HG02623 (cell line): ENCODE measurements at regions not wholly inside any gene's neighbourhood (a gene's known extent, or its start where the extent isn't known, plus 50 kb on each side); places are given as distances from the start of the nearest gene placed in this dataset.
"Not testable (repeated sequence)": the region's sequence is repeated elsewhere in the genome, so short reads cannot be mapped to it uniquely, and the experiment has no call there.

Experiments
- ATAC-seq: cut with Tn5 transposase; IDR thresholded peaks from one replicate; pipeline ENCODE4 v1.9.1; 2021; ENCODE audit warnings: moderate library complexity; ENCODE audit not compliant: unreplicated experiment

DNA sequence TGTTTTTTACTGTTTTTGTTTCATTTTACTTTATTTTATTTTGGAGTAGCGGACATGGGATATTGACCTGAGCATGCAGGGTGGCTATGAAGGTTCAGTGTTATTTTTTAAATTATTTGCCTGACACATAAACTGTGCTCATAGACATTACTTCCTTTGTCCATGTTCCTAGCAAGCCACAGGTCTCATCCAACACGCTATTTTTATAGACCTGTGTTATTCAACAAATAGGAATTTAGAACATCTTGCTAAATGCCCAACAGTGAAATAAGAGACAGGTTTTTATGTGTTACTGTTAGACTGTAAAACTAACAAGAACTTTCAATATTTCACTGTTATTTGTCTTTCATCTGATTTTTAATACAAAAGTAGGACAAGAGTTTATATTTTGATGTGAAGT is 756.4 kb downstream of the KCNT2 start:
- ATAC-seq: no peak

DNA sequence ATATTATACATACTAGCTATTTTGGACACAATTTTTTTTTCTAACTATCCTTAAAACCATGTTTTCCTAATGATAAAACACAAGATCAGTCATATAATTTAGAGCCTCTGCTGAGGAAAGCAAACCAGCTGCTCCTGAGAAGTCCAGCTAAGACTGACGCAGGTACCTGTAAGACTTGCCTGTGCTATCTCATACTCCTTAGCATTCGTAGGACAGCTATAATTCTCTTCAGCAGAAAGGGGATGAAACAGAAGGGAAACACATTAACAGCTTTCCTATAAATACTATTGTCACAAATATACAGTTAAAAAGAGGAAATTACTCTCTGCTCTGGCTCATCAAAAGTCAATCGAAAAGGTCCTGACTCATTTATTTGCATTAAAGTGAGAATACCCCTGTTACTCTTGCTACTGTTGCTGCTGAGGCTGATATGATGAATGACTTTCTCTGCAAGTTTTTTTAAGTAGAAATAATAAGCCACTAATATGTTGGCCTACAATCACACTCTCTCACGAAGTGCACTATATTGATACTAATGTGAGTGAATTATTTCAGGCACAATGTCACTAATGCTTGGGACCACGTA is 757.1 kb downstream of the KCNT2 start:
- no peak for ATAC-seq

DNA sequence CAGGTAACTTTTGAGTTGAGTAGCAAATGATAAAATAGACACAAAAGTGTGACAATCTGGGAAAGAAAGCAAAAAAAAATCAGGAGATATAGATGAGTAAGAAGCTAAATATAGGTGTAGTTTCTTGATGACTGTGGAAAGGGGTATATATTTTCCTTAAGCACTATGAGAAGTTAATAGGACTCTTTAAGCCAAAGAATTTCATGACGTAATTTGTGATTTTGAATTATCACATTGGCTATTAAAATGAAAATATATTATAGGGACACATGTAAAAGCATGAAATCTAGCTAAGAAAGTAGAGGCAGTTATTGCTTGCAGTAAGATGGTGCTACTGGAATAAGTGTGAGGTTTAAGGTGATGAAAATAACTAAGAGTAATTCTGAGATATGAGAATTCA is 759.1 kb downstream of the KCNT2 start:
- no peak for ATAC-seq

DNA sequence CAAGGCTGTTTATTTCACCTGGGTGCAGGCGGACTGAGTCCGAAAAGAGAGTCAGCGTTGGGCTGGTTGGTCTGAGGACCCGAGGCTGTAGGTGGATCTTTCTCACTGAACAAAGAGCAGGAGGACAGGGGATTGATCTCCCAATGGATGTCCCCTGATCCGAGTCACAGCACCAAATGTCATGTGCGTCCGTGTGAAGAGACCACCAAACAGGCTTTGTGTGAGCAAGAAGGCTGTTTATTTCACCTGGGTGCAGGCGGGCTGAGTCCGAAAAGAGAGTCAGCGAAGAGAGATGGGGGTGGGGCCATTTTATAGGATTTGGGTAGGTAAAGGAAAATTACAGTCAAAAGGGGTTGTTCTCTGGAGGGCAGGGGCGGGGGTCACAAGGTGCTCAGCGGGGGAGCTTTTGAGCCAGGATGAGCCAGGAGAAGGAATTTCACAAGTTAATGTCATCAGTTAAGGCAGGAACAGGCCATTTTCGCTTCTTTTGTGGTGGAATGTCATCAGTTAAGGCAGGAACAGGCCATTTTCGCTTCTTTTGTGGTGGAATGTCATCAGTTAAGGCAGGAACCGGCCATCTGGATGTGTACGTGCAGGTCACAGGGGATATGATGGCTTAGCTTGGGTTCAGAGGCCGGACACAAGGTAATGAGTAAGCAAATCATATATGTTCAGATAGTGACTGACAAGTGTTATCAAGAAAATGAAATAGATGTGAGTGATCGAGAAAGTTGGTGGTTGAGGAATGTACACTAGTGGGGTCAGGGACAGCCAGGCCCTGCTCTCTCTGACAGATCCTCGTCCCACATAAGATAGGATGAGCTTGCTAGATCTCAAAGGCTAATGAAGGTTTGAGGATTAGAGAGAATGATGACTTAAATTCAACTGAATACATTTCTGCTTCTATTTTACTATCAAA is 760.0 kb downstream of the KCNT2 start:
- ATAC-seq: not testable (repeated sequence)

DNA sequence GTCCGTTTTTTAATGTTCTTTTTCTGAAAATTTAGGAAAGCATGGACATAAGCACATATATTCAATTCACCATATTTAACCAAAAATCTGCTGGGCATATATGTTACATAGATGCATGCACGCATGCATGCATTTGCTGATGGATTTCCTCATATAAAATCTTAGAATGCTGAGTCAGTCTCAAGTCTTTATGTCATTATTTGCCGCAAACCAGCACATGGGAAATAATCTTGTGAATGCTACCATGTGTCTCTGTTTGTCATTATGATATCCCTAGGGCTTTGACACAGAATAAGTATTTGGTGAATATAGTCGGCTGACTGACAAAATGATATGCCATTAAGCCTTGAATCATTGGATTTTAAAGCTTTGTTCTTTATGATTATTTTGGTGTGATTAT is 776.5 kb downstream of the KCNT2 start:
- ATAC-seq: no peak

DNA sequence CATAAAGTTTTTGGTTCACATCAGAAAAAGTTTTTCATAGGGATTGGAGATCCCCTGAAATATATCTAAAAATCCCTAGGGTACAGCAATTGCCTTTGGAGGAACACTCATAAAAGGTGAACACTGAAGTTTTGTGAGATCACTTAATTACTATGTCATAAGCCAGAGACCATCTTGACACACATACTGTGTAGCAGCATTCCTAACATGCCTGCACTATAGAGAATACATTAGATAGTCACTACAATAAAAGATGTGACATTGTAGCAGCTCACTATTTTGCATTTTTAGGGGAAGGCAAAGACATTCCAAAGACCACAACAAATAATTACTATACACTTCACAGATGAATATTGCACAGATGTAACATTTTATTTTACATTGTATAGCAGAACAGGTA is 779.9 kb downstream of the KCNT2 start:
- no peak for ATAC-seq

DNA sequence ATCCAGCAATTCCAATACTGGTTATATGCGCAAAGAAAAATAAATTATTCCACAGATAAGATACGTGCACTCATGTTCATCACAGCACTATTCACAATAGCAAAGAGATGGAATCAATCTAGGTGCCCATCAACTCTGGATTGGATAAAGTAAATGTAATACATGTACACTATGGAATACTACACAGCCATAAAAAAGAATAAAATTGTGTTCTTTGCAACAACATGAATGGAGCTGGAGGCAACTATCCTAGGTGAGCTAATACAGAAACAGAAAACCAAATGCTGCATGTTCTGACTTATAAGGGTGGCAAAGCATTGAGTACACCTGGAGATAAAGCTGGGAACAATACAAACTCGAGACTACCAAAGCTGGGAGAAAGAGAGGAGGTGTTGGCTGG is 787.3 kb downstream of the KCNT2 start:
- no peak for ATAC-seq

DNA sequence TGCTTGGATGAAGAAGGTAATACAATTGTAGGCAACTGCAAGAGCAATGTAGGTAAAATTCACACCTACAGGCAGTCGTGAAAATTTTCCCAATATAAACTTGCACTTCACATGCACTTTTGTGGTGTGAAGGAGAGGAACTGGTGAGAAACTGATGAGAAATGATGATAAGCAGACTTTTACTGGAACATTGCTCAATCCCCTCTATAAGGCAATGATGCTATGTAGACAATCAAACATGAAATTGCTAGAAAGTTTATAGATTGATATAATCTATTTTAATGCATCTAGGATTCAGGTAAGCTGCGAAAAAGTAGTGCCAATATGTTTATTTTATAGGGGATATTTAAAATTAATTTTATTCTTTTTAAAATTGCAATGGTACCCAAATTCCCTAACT is 802.2 kb downstream of the KCNT2 start:
- ATAC-seq: no peak

DNA sequence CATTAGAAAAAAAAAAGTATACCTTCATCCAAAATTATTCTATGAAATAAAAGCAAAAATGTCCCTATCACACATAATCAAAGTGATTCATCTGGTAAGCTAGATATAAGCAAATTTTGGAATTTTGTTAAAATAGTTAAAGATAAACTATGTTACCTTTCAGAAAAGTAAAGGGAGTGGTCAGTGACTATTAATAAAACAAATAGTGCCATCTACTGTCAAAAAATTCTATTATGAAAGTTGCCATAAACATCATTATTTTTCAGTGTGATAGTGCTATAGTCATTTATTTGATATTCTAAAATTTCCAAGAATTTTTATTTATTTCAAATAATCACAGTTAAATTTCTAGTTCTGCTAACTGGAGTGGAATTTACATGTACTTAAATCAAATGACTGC is 803.7 kb downstream of the KCNT2 start:
- no peak for ATAC-seq

DNA sequence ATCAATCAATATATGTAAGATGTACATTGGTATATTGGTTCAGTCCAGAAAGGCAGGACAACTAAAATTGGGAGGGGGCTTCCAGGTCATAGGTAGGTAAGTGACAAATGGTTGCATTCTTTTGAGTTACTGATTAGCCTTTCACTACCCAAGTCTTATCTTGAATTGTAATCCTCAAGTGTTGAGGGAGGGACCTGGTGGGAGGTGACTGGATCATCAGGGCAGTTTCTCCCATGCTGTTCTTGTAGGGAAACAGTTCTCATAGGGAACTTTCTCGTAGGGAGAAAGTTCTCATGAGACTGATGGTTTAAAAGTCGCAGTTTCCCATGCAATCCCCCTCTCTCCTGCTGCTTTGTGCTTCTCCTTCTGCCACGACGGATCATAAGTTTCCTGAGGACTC is 809.2 kb downstream of the KCNT2 start:
- no peak for ATAC-seq

DNA sequence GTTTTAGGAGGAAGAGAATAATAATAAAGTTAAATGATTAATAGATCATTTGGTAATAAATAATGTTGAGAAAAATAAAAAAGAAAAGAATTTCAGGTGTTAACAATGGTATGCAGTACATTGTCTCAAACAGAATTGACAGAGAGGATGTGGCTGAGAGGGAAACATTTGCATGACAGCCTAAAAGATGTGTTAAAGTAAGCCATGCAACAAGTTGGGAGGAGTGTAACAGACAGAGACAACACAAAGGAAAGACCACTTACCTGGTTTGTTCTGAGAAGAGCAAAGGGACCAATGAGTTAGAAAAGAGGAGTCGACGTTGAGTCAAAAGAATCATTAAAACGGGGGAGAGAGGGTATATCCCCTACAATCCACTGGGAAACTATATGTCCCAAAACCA is 814.0 kb downstream of the KCNT2 start:
- ATAC-seq: no peak

DNA sequence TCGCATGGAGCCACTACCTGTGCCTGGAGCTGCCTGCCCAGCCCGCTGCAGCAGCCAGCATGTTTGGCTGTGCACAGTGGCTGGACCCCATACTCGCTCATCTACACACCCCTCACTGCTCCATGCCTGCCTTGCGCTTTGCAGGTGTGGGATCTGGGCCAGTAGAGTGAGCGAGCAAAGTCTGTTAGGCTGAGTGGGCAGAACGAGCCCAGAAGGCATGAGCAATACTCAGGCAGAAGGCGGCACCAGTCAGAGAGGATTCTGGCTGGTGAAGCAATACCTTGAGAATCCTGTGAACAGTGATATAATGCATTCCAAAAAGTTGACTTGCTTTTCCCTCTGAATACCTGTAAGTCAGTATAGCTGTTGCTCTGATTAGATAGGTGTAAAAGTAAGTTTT is 816.4 kb downstream of the KCNT2 start:
- ATAC-seq: no peak

DNA sequence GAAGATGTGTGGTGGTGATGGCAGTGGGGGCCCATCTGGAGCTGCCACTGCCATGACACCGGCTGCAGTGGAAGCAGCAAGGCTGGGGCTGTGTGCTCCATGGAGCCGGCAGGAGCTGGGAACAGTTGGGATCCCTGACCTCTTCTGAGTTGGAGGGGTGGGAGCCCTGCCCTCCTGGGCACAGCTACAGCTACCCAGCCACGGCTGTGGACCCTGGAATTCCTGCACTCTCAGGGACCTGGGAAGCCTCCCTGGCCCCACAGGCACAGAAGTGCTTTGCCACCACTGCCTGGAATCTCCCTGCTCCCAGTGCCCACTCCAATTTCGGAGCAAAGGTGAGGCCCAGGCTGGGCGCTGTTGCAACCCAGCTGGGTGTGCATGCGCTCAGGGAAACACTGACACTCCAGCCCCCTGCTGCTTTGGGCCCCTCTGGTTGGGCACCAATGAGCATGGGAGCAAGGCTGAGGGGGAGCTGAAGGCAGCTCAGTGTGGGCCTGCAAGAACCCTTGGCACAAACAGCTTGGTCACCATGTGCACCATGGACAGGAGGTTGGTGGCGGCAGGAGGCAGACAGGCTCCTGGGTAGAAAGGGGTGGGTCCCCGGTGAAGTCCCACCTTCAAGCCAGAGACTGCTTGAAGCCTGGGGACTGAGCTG is 817.6 kb downstream of the KCNT2 start:
- ATAC-seq: no peak

DNA sequence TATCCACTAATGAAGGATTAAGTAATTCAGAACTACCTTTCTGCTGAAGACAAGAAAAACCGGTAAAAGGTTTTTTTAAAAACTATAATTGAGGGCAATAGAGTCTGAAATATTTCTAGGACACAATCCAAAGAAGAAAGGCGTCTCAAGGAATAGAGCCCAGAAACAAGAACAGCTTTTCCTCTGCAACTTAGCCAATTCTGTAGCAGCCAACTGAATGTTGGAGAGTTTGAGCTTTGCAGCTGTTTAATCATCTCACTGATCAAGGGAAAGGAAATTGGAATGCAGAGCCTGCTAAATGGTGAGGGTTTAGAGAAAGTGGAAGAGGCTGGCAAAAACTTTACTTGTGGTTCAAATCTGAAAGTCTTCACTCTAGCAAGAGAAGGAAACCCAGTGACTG is 818.9 kb downstream of the KCNT2 start:
- ATAC-seq: no peak

DNA sequence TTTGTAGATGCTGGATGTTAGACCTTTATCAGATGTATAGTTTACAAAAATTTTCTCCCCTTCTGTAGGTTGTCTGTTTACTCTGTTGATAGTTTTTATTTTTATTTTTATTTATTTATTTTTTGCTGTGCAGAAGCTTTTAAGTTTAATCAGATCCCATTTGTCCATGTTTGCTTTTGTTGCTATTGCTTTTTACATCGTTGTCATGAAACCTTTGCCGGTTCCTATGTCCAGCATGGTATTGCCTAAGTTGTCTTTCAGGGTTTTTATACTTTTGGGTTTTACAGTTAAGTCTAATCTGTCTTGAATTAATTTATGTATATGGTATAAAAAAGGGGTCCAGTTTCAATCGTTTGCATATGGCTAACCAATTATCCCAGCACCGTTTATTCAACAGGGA is 819.5 kb downstream of the KCNT2 start:
- ATAC-seq: no peak

DNA sequence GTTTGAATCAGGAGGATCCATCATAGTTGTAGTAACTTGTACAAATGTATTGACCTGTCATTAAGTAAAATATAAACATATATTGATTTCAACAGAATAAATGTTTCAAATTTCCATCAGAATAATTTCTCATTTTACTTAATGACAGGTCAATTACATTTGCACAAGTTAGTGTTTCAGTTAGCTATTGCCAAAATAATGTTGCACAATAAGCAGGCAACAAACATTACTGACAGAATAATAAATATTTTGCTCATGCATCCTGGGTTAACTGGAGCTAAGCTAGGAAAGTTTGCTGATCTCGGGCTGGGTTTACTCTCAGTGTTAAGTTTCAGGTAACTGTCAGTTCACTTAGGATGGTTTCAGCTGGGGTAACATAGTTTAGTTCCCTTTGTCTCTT is 822.4 kb downstream of the KCNT2 start:
- ATAC-seq: no peak

DNA sequence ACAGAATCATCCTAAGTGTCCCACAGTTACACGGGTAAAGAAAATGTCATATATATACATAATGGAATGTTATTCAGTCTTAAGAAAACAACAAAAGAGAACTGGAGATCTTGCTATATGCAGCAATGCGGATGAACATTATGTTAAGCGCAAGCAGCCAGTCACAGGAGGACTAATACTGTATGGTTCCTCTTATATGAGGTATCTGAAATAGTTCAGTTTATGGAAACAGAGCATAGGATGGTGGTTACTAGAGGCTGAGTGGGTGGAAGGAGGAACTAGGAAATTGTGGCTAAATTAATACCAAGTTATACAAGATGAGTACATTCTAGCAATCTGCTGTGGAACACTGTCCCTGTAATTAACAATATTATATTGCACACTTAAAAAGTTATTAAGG is 834.3 kb downstream of the KCNT2 start:
- ATAC-seq: no peak

DNA sequence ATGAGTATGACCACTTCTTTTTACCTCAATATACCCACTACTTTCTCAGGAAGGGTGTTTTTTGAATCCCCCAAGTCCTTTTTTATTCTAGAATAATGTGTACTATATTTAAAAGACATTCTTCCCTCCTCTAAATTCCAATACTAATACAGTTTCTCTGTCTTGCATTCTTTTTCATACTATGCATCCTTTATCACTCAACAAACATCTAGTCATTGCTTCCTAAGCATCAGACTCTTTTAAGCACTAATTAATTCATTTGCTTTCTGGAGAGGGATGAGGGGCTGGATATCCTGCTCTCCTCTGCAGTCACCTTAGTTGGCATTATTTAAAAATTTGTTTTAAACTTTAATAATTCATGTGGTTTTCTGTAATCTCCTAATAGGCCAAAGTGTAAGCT is 838.8 kb downstream of the KCNT2 start:
- no peak for ATAC-seq

DNA sequence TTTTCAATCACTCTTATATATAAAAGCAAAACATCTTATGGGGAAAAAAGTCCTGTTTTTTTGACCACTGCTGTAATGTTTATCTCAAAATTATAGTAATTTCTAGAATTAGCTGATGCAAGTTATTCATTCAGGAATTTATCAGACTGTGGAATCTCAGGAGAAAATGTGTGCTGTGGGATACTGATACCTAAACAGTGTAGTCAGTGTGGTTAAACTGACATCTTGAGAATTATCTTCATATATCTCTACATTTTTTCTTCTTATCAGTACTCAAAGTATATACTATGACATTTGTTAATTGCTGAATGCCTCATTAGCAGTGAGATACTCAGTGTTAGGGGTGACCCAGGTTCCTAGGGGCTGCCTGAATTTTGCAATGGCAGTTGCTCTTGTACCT is 839.3 kb downstream of the KCNT2 start:
- no peak for ATAC-seq

DNA sequence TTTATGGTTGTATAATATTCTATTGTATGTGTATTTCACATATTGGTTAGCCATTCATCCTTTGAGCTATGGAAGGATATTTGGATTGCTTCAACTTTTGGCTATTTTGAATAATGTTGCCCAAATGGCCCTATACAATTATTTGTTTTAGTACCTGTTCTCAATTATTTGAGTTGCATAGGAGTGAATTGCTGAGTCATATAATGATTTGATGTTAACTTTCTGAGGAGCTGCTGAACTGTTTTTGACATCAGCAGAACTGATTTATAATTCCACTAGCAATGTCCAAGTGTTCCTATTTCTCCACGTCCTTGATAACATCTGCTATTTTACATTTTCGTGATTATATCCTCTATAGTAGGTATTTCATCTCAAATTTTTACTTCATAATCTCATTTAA is 839.9 kb downstream of the KCNT2 start:
- ATAC-seq: no peak

DNA sequence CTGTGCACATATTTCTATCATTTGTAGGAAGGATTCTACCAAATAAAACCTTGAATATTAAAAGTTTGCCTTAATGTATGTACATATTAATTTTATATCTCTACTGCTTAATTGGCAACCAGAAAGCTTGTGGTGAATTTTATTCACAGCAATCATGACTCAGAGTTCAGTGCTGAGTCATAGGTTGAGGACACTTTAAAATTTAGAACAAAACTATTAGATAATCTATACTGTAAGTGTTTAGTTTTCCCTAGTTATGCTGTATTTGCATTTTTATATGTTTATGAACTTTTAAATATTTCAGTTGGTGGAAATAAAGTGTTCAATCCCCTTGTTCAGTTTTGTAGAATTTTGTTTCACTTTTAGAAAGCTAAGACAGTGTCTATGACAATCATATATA is 841.5 kb downstream of the KCNT2 start:
- no peak for ATAC-seq

DNA sequence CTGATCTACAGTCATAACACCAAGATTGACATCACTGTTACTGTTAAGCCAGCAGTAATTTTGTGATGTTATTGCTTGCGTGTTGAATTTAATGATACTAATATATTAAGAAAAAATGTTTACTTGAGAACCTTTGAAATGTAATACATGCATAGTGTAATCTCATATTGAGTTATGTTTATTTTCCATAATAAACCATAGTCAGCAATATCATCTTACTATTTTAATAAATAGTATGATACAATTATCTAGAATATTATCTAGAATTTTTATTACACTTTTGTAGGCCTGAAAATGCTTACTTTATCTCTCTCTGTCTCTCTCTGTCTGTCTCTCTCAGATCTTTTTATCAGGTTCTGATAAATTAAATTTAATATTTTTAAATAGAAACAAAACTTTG is 843.1 kb downstream of the KCNT2 start:
- no peak for ATAC-seq
